ENCODE measurements at regions not wholly inside any gene's neighbourhood (a gene's known extent, or its start where the extent isn't known, plus 50 kb on each side); places are given as distances from the start of the nearest gene placed in this dataset.

GRCh38 chr13:103306163-103306562 lies 239.9 kb upstream of the SLC10A2 start:
- Histone ChIP-seq H3K4me3 (ENCODE audit: low read depth, low read length) (no peak overlapping the region), H3K36me3 (ENCODE audit: control insufficient read depth, insufficient read depth, low read length) (no peaks in the 10 kb centered on the region), H3K9me3 (ENCODE audit: control insufficient read depth, insufficient read depth, low read length) (no peaks in the 10 kb centered on the region), H3K4me1 (ENCODE audit: control insufficient read depth, insufficient read depth, low read length) (no peaks in the 10 kb centered on the region), H3K27me3 (ENCODE audit: control insufficient read depth, insufficient read depth, low read length) (no peaks in the 10 kb centered on the region), H3K27ac (ENCODE audit: low read depth, low read length) (no peak overlapping the region)
- WGBS (ENCODE audit: insufficient coverage): 89% methylated on average over 7 of the region's 7 CpGs
- DNase-seq (ENCODE audit: low read depth in 4 of 6, low spot score in 6 of 6): peak in 1 of 6 donors; percentile 32

GRCh38 chr13:103303078-103303651 lies 236.9 kb upstream of the SLC10A2 start:
- WGBS (ENCODE audit: insufficient coverage): no CpG with 5 or more reads among the region's 4 CpGs
- H3K4me3 ChIP-seq (ENCODE audit: low read depth, low read length): no peak overlapping the region
- no peaks in the 10 kb centered on the region for H3K4me1 ChIP-seq (ENCODE audit: control insufficient read depth, insufficient read depth, low read length)
- H3K27ac ChIP-seq (ENCODE audit: low read depth, low read length): no peak overlapping the region
- H3K27me3 ChIP-seq (ENCODE audit: control insufficient read depth, insufficient read depth, low read length): no peaks in the 10 kb centered on the region
- no peaks in the 10 kb centered on the region for H3K36me3 ChIP-seq (ENCODE audit: control insufficient read depth, insufficient read depth, low read length)
- DNase-seq (ENCODE audit: low read depth in 4 of 6, low spot score in 6 of 6): no peak
- no peaks in the 10 kb centered on the region for H3K9me3 ChIP-seq (ENCODE audit: control insufficient read depth, insufficient read depth, low read length)

GRCh38 chr13:103302676-103303075 lies 236.5 kb upstream of the SLC10A2 start:
- no peaks in the 10 kb centered on the region for H3K36me3 ChIP-seq (ENCODE audit: control insufficient read depth, insufficient read depth, low read length)
- DNase-seq (ENCODE audit: low read depth in 4 of 6, low spot score in 6 of 6): peak in 1 of 6 donors; percentile 28
- WGBS (ENCODE audit: insufficient coverage): 89% methylated on average over 1 of the region's 3 CpGs
- H3K27me3 ChIP-seq (ENCODE audit: control insufficient read depth, insufficient read depth, low read length): no peaks in the 10 kb centered on the region
- H3K4me1 ChIP-seq (ENCODE audit: control insufficient read depth, insufficient read depth, low read length): no peaks in the 10 kb centered on the region
- H3K4me3 ChIP-seq (ENCODE audit: low read depth, low read length): no peak overlapping the region
- H3K27ac ChIP-seq (ENCODE audit: low read depth, low read length): no peak overlapping the region
- H3K9me3 ChIP-seq (ENCODE audit: control insufficient read depth, insufficient read depth, low read length): no peaks in the 10 kb centered on the region

- Histone ChIP-seq H3K9me3 (ENCODE audit: control insufficient read depth, insufficient read depth, low read length) (no peaks in the 10 kb centered on the region), H3K4me1 (ENCODE audit: control insufficient read depth, insufficient read depth, low read length) (no peaks in the 10 kb centered on the region), H3K27ac (ENCODE audit: low read depth, low read length) (no peak overlapping the region), H3K4me3 (ENCODE audit: low read depth, low read length) (no peak overlapping the region), H3K27me3 (ENCODE audit: control insufficient read depth, insufficient read depth, low read length) (no peaks in the 10 kb centered on the region), H3K36me3 (ENCODE audit: control insufficient read depth, insufficient read depth, low read length) (no peaks in the 10 kb centered on the region)
- DNase-seq (ENCODE audit: low read depth in 4 of 6, low spot score in 6 of 6): no peak
- 92% methylated on average over 2 of the region's 3 CpGs for WGBS (ENCODE audit: insufficient coverage)
These were observed 232.9 kb upstream of the SLC10A2 start for GRCh38 chr13:103299079-103299478.

- no peaks in the 10 kb centered on the region for H3K4me1 ChIP-seq (ENCODE audit: control insufficient read depth, insufficient read depth, low read length)
- H3K36me3 ChIP-seq (ENCODE audit: control insufficient read depth, insufficient read depth, low read length): no peaks in the 10 kb centered on the region
- no peaks in the 10 kb centered on the region for H3K9me3 ChIP-seq (ENCODE audit: control insufficient read depth, insufficient read depth, low read length)
- no peak overlapping the region for H3K27ac ChIP-seq (ENCODE audit: low read depth, low read length)
- 80% methylated on average over 1 of the region's 2 CpGs for WGBS (ENCODE audit: insufficient coverage)
- H3K4me3 ChIP-seq (ENCODE audit: low read depth, low read length): no peak overlapping the region
- DNase-seq (ENCODE audit: low read depth in 4 of 6, low spot score in 6 of 6): no peak
- no peaks in the 10 kb centered on the region for H3K27me3 ChIP-seq (ENCODE audit: control insufficient read depth, insufficient read depth, low read length)
These were observed 230.9 kb upstream of the SLC10A2 start for GRCh38 chr13:103297083-103297482.

- Histone ChIP-seq H3K27ac (ENCODE audit: low read depth, low read length) (no peak overlapping the region), H3K36me3 (ENCODE audit: control insufficient read depth, insufficient read depth, low read length) (no peaks in the 10 kb centered on the region), H3K27me3 (ENCODE audit: control insufficient read depth, insufficient read depth, low read length) (no peaks in the 10 kb centered on the region), H3K9me3 (ENCODE audit: control insufficient read depth, insufficient read depth, low read length) (no peaks in the 10 kb centered on the region), H3K4me1 (ENCODE audit: control insufficient read depth, insufficient read depth, low read length) (no peaks in the 10 kb centered on the region), H3K4me3 (ENCODE audit: low read depth, low read length) (no peak overlapping the region)
- DNase-seq (ENCODE audit: low read depth in 4 of 6, low spot score in 6 of 6): no peak
- no CpG with 5 or more reads among the region's 3 CpGs for WGBS (ENCODE audit: insufficient coverage)
These were observed 225.8 kb upstream of the SLC10A2 start for GRCh38 chr13:103291798-103292572.

- Histone ChIP-seq H3K27me3 (ENCODE audit: control insufficient read depth, insufficient read depth, low read length) (no peaks in the 10 kb centered on the region), H3K36me3 (ENCODE audit: control insufficient read depth, insufficient read depth, low read length) (no peaks in the 10 kb centered on the region), H3K27ac (ENCODE audit: low read depth, low read length) (no peak overlapping the region), H3K9me3 (ENCODE audit: control insufficient read depth, insufficient read depth, low read length) (no peaks in the 10 kb centered on the region), H3K4me1 (ENCODE audit: control insufficient read depth, insufficient read depth, low read length) (no peaks in the 10 kb centered on the region), H3K4me3 (ENCODE audit: low read depth, low read length) (no peak overlapping the region)
- WGBS (ENCODE audit: insufficient coverage): 96% methylated on average over 3 of the region's 3 CpGs
- no peak for DNase-seq (ENCODE audit: low read depth in 4 of 6, low spot score in 6 of 6)
These were observed 225.0 kb upstream of the SLC10A2 start for GRCh38 chr13:103291226-103291625.

GRCh38 chr13:103289681-103290080 lies 223.5 kb upstream of the SLC10A2 start:
- Histone ChIP-seq H3K9me3 (ENCODE audit: control insufficient read depth, insufficient read depth, low read length) (no peaks in the 10 kb centered on the region), H3K36me3 (ENCODE audit: control insufficient read depth, insufficient read depth, low read length) (no peaks in the 10 kb centered on the region)
- peak in 1 of 6 donors; percentile 61 for DNase-seq (ENCODE audit: low read depth in 4 of 6, low spot score in 6 of 6)

GRCh38 chr13:103288114-103288513 lies 221.9 kb upstream of the SLC10A2 start:
- Histone ChIP-seq H3K27ac (ENCODE audit: low read depth, low read length) (no peak overlapping the region), H3K4me1 (ENCODE audit: control insufficient read depth, insufficient read depth, low read length) (no peaks in the 10 kb centered on the region), H3K27me3 (ENCODE audit: control insufficient read depth, insufficient read depth, low read length) (no peaks in the 10 kb centered on the region), H3K36me3 (ENCODE audit: control insufficient read depth, insufficient read depth, low read length) (no peaks in the 10 kb centered on the region), H3K9me3 (ENCODE audit: control insufficient read depth, insufficient read depth, low read length) (no peaks in the 10 kb centered on the region), H3K4me3 (ENCODE audit: low read depth, low read length) (no peak overlapping the region)
- 89% methylated on average over 6 of the region's 7 CpGs for WGBS (ENCODE audit: insufficient coverage)
- DNase-seq (ENCODE audit: low read depth in 4 of 6, low spot score in 6 of 6): peak in 1 of 6 donors; percentile 33

More at GRCh38 chr13:103289681-103290080, 223.5 kb upstream of the SLC10A2 start:
- Histone ChIP-seq H3K4me3 (ENCODE audit: low read depth, low read length) (no peak overlapping the region), H3K27ac (ENCODE audit: low read depth, low read length) (no peak overlapping the region), H3K4me1 (ENCODE audit: control insufficient read depth, insufficient read depth, low read length) (no peaks in the 10 kb centered on the region), H3K27me3 (ENCODE audit: control insufficient read depth, insufficient read depth, low read length) (no peaks in the 10 kb centered on the region)

GRCh38 chr13:103287659-103288058 lies 221.4 kb upstream of the SLC10A2 start:
- Histone ChIP-seq H3K27me3 (ENCODE audit: control insufficient read depth, insufficient read depth, low read length) (no peaks in the 10 kb centered on the region), H3K27ac (ENCODE audit: low read depth, low read length) (no peak overlapping the region), H3K4me1 (ENCODE audit: control insufficient read depth, insufficient read depth, low read length) (no peaks in the 10 kb centered on the region), H3K9me3 (ENCODE audit: control insufficient read depth, insufficient read depth, low read length) (no peaks in the 10 kb centered on the region), H3K4me3 (ENCODE audit: low read depth, low read length) (no peak overlapping the region), H3K36me3 (ENCODE audit: control insufficient read depth, insufficient read depth, low read length) (no peaks in the 10 kb centered on the region)
- DNase-seq (ENCODE audit: low read depth in 4 of 6, low spot score in 6 of 6): no peak
